Body of pancreas (tissue), 4 donors: ENCODE measurements at regions not wholly inside any gene's neighbourhood (a gene's known extent, or its start where the extent isn't known, plus 50 kb on each side); places are given as distances from the start of the nearest gene placed in this dataset.

Experiments
- POLR2A ChIP-seq, 3 donors: fragments of 450-650 bp; IDR thresholded peaks; one replicate each; pipeline ENCODE4 v1.6.1; 2016; ENCODE audit warnings: antibody characterized with exemption in 3 of 3, mild to moderate bottlenecking in 2 of 3
- TF ChIP-seq, protein P1 (sequence below), 7 experiments: fragments of 450-650 bp in 4 of 7; fragments of 200-600 bp in 3 of 7; sonication (generic) in 3 of 7; IDR thresholded peaks; one replicate each; pipeline ENCODE4 v1.5.1; 2016 to 2019; ENCODE audit warnings: antibody characterized with exemption in 7 of 7

DNA sequence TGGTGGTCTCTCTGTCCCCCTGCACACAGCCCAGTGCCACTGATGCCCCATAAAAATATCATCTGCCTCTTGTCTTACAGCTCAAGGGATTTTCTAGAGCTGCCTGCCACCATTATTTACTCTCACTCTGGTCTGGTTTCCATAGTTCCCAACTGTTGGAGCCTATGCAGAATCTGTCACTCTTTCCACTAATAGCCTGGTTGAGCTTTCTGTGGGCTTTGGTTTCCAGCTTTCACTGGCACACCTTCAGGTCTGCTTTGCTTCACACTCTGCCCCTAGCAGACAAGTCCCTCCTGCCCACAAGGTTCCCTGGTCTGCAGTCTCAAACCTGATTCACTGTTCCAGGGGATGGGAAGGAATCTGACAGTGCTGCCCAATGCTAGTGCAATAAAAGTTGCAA is 103.0 kb upstream of the FTMT start:
- TF ChIP-seq, protein P1, sequence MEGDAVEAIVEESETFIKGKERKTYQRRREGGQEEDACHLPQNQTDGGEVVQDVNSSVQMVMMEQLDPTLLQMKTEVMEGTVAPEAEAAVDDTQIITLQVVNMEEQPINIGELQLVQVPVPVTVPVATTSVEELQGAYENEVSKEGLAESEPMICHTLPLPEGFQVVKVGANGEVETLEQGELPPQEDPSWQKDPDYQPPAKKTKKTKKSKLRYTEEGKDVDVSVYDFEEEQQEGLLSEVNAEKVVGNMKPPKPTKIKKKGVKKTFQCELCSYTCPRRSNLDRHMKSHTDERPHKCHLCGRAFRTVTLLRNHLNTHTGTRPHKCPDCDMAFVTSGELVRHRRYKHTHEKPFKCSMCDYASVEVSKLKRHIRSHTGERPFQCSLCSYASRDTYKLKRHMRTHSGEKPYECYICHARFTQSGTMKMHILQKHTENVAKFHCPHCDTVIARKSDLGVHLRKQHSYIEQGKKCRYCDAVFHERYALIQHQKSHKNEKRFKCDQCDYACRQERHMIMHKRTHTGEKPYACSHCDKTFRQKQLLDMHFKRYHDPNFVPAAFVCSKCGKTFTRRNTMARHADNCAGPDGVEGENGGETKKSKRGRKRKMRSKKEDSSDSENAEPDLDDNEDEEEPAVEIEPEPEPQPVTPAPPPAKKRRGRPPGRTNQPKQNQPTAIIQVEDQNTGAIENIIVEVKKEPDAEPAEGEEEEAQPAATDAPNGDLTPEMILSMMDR (IDR thresholded peaks at IDR 0.05) = no peak
- TF ChIP-seq POLR2A (IDR thresholded peaks at IDR 0.05) = no peak
